BE2C (cell line): ENCODE measurements at regions not wholly inside any gene's neighbourhood (a gene's known extent, or its start where the extent isn't known, plus 50 kb on each side); places are given as distances from the start of the nearest gene placed in this dataset.

Source experiments
- DNase-seq: peaks from one replicate; pipeline ENCODE4 v3.0.0-alpha.2; 2020
- H3K27me3 ChIP-seq: fragments of 250-450 bp; sonication (Bioruptor Pico); 2 replicates; pipeline ENCODE4 v1.5.1; 2020; ENCODE audit warnings: mild to moderate bottlenecking
- H3K36me3 ChIP-seq: fragments of 250-450 bp; sonication (Bioruptor Pico); 2 replicates; pipeline ENCODE4 v1.5.1; 2020; ENCODE audit warnings: mild to moderate bottlenecking
- H3K4me1 ChIP-seq: fragments of 250-450 bp; sonication (Bioruptor Pico); 2 replicates; pipeline ENCODE4 v1.5.1; 2020
- H3K4me3 ChIP-seq: 2 replicates; pipeline ENCODE4 v1.5.1; 2011; ENCODE audit warnings: low read depth, low read length
- H3K9me3 ChIP-seq: fragments of 250-450 bp; sonication (Bioruptor Pico); 2 replicates; pipeline ENCODE4 v1.5.1; 2020
- CTCF ChIP-seq: IDR thresholded peaks from 2 replicates; pipeline ENCODE4 v1.5.1; 2012; ENCODE audit warnings: mild to moderate bottlenecking, low read depth, low read length

DNA sequence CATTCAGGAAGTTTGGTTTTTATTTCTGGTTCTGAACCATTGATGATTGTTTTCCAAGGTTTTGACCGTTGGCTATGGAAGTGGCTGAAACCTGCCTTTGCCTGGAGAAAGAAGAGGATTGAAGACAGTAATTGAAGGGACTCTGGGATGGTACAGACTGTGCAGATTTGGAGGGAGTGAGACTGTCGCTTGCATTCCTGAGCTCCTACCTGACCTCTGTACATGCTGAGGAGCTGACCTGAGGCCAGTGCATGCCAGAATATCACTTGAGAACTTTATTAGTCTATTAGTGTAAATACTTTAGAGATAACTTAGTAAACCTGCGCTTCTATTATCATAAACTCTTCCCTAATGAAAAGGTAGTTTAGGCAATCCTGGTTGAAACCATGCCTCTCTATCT lies 276.4 kb downstream of the IRS2 start:
- H3K27me3 ChIP-seq = no peaks in the 10 kb centered on the region

GRCh38 chr13:109509154-109509900 lies 277.1 kb downstream of the IRS2 start:
- Histone ChIP-seq H3K4me1 (no peaks in the 10 kb centered on the region), H3K27me3 (no peaks in the 10 kb centered on the region), H3K36me3 (no peaks in the 10 kb centered on the region), H3K4me3 (no peak overlapping the region), H3K9me3 (no peaks in the 10 kb centered on the region)
- no peak for TF ChIP-seq CTCF
- DNase-seq = no peak

More for the DNA sequence above, 276.4 kb downstream of the IRS2 start:
- DNase-seq = no peak
- Histone ChIP-seq H3K4me3 (no peak overlapping the region), H3K36me3 (no peaks in the 10 kb centered on the region), H3K4me1 (no peaks in the 10 kb centered on the region), H3K9me3 (no peaks in the 10 kb centered on the region)
- TF ChIP-seq CTCF = no peak

GRCh38 chr13:109500146-109500773 lies 286.1 kb downstream of the IRS2 start:
- Histone ChIP-seq H3K9me3 (no peaks in the 10 kb centered on the region), H3K4me3 (no peak overlapping the region), H3K36me3 (no peaks in the 10 kb centered on the region), H3K4me1 (no peaks in the 10 kb centered on the region), H3K27me3 (no peaks in the 10 kb centered on the region)
- peak; percentile 64 for DNase-seq
- peak; percentile 62 for TF ChIP-seq CTCF

DNA sequence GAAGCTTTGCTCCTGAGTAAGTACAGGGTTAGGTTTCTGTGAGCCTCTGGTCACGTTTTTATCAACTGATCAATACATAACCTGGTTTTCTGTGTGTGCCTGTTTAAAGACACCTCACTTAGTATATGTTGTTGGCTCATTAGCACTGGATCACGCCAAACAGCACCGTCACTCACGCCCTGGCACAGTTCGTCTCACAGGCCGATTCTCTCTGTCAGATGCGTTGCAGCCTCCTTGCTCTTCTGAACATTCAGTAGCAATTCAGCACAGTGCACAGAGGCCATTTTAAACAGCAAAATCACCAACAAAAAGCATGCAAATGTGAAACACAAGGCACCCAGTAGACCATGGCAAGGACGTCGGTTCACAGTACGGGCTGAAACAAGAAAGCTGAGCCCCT lies 288.5 kb downstream of the IRS2 start:
- Histone ChIP-seq H3K36me3 (no peaks in the 10 kb centered on the region), H3K9me3 (no peaks in the 10 kb centered on the region), H3K4me1 (no peaks in the 10 kb centered on the region), H3K27me3 (no peaks in the 10 kb centered on the region), H3K4me3 (no peak overlapping the region)
- DNase-seq = no peak
- TF ChIP-seq CTCF = no peak

- no peaks in the 10 kb centered on the region for H3K27me3 ChIP-seq
- no peak for DNase-seq
- H3K4me3 ChIP-seq = no peak overlapping the region
- H3K4me1 ChIP-seq = no peaks in the 10 kb centered on the region
- H3K36me3 ChIP-seq = no peaks in the 10 kb centered on the region
- H3K9me3 ChIP-seq = no peaks in the 10 kb centered on the region
- no peak for TF ChIP-seq CTCF
Observed at GRCh38 chr13:109496216-109496615, 290.2 kb downstream of the IRS2 start.

DNA sequence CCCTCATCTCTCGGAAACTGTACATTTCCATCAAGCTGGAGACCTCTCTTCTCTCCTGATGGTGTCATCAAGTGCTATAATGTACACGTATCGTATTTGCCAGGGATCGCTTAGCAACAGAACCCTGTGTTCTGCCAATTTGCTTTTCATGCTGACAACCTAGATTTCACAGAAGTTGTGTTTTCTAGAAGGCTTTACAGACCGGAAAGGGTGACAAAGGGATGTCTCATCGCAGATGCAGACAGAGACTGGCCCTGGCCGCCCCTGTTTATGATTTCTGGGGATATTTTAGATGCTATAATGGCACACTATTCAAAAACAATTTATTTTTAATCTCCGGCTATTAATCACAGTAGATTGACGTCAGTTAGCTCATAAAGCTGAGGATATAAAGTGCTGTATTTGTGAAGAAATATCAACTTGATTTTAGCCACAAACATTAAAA lies 291.4 kb downstream of the IRS2 start:
- DNase-seq = no peak
- no peak for TF ChIP-seq CTCF
- H3K4me3 ChIP-seq = no peak overlapping the region
- H3K36me3 ChIP-seq = no peaks in the 10 kb centered on the region
- H3K27me3 ChIP-seq = no peaks in the 10 kb centered on the region
- no peaks in the 10 kb centered on the region for H3K9me3 ChIP-seq
- H3K4me1 ChIP-seq = no peaks in the 10 kb centered on the region
